ENCODE measurements at regions not wholly inside any gene's neighbourhood (a gene's known extent, or its start where the extent isn't known, plus 50 kb on each side); places are given as distances from the start of the nearest gene placed in this dataset.

GRCh38 chr1:222865718-222866117 is 50.9 kb downstream of the DISP1 start:
- no peak for TF ChIP-seq CTCF (IDR thresholded peaks at IDR 0.05; ENCODE audit: insufficient read depth, low read depth, low read length)
- Histone ChIP-seq H3K27me3 (ENCODE audit: control insufficient read depth, insufficient read depth, low read length) (no peaks in the 10 kb centered on the region), H3K36me3 (ENCODE audit: control insufficient read depth, insufficient read depth, low read length) (no peaks in the 10 kb centered on the region), H3K4me3 (ENCODE audit: low read depth, low read length) (no peak overlapping the region)
- ChIA-PET POLR2A (no interaction called here), CTCF (no interaction called here)
- DNase-seq (ENCODE audit: low read depth) = no peak

GRCh38 chr1:222867316-222867715 is 52.5 kb downstream of the DISP1 start:
- POLR2A ChIA-PET = no interaction called here
- no peak for DNase-seq (ENCODE audit: low read depth)
- CTCF ChIA-PET = no interaction called here
- no peak overlapping the region for H3K4me3 ChIP-seq (ENCODE audit: low read depth, low read length)
- H3K27me3 ChIP-seq (ENCODE audit: control insufficient read depth, insufficient read depth, low read length) = no peaks in the 10 kb centered on the region
- TF ChIP-seq CTCF (IDR thresholded peaks at IDR 0.05; ENCODE audit: insufficient read depth, low read depth, low read length) = no peak
- no peaks in the 10 kb centered on the region for H3K36me3 ChIP-seq (ENCODE audit: control insufficient read depth, insufficient read depth, low read length)

- DNase-seq (ENCODE audit: low read depth) = no peak
- POLR2A ChIA-PET = no interaction called here
- H3K36me3 ChIP-seq (ENCODE audit: control insufficient read depth, insufficient read depth, low read length) = no peaks in the 10 kb centered on the region
- no peaks in the 10 kb centered on the region for H3K27me3 ChIP-seq (ENCODE audit: control insufficient read depth, insufficient read depth, low read length)
- no peak overlapping the region for H3K4me3 ChIP-seq (ENCODE audit: low read depth, low read length)
- no peak for TF ChIP-seq CTCF (IDR thresholded peaks at IDR 0.05; ENCODE audit: insufficient read depth, low read depth, low read length)
- CTCF ChIA-PET = no interaction called here
Observed at GRCh38 chr1:222876182-222876581, 61.3 kb downstream of the DISP1 start.

GRCh38 chr1:222877854-222878253 is 63.0 kb downstream of the DISP1 start:
- Histone ChIP-seq H3K36me3 (ENCODE audit: control insufficient read depth, insufficient read depth, low read length) (no peaks in the 10 kb centered on the region), H3K4me3 (ENCODE audit: low read depth, low read length) (no peak overlapping the region), H3K27me3 (ENCODE audit: control insufficient read depth, insufficient read depth, low read length) (no peaks in the 10 kb centered on the region)
- DNase-seq (ENCODE audit: low read depth) = no peak
- POLR2A ChIA-PET = no interaction called here
- TF ChIP-seq CTCF (IDR thresholded peaks at IDR 0.05; ENCODE audit: insufficient read depth, low read depth, low read length) = no peak
- CTCF ChIA-PET = no interaction called here

- Histone ChIP-seq H3K27me3 (ENCODE audit: control insufficient read depth, insufficient read depth, low read length) (no peaks in the 10 kb centered on the region), H3K36me3 (ENCODE audit: control insufficient read depth, insufficient read depth, low read length) (no peaks in the 10 kb centered on the region), H3K4me3 (ENCODE audit: low read depth, low read length) (no peak overlapping the region)
- no peak for TF ChIP-seq CTCF (IDR thresholded peaks at IDR 0.05; ENCODE audit: insufficient read depth, low read depth, low read length)
- ChIA-PET POLR2A (no interaction called here), CTCF (no interaction called here)
- DNase-seq (ENCODE audit: low read depth) = no peak
Observed at GRCh38 chr1:222880587-222880986, 65.7 kb downstream of the DISP1 start.

Data from BJ (cell line).